Endothelial cell (in vitro differentiated cells): ENCODE measurements at regions not wholly inside any gene's neighbourhood (a gene's known extent, or its start where the extent isn't known, plus 50 kb on each side); places are given as distances from the start of the nearest gene placed in this dataset.

ENCODE experiments used
- DNase-seq: peaks from one replicate; pipeline ENCODE4 v3.0.0; 2021; ENCODE audit warnings: low spot score
- H3K27ac Mint-ChIP-seq: one replicate; pipeline ENCODE4 v1.8.0; 2021; ENCODE audit warnings: mixed read lengths, inconsistent platforms; ENCODE audit not compliant: unreplicated experiment
- H3K27me3 Mint-ChIP-seq: one replicate; pipeline ENCODE4 v1.8.0; 2021; ENCODE audit warnings: mild to moderate bottlenecking, moderate library complexity, mixed read lengths, inconsistent platforms; ENCODE audit not compliant: unreplicated experiment
- H3K36me3 Mint-ChIP-seq: one replicate; pipeline ENCODE4 v1.8.0; 2021; ENCODE audit warnings: mild to moderate bottlenecking, low read depth, mixed read lengths, inconsistent platforms; ENCODE audit not compliant: unreplicated experiment
- H3K4me1 Mint-ChIP-seq: one replicate; pipeline ENCODE4 v1.8.0; 2021; ENCODE audit warnings: mild to moderate bottlenecking, mixed read lengths, inconsistent platforms; ENCODE audit not compliant: unreplicated experiment
- H3K4me3 Mint-ChIP-seq: one replicate; pipeline ENCODE4 v1.8.0; 2021; ENCODE audit warnings: mild to moderate bottlenecking, mixed read lengths, inconsistent platforms; ENCODE audit not compliant: unreplicated experiment
- H3K9me3 Mint-ChIP-seq: one replicate; pipeline ENCODE4 v1.8.0; 2021; ENCODE audit warnings: mixed read lengths, inconsistent platforms; ENCODE audit not compliant: unreplicated experiment
- CTCF ChIP-seq: fragments of 200-600 bp; sonication (generic); IDR thresholded peaks from one replicate; pipeline ENCODE4 v1.5.0; 2021; ENCODE audit warnings: antibody characterized with exemption; ENCODE audit not compliant: unreplicated experiment

GRCh38 chr6:21713481-21713880 lies 119.9 kb downstream of the SOX4 start:
- DNase-seq, result no peak

GRCh38 chr6:21715180-21715579 lies 121.6 kb downstream of the SOX4 start:
- TF ChIP-seq CTCF, result no peak
- Mint-ChIP-seq H3K27me3 (peaks cover 3% of the 10 kb centered on the region), H3K4me1 (peaks cover 30% of the 10 kb centered on the region), H3K9me3 (no peaks in the 10 kb centered on the region), H3K36me3 (peaks cover 11% of the 10 kb centered on the region), H3K4me3 (no peak overlapping the region), H3K27ac (no peak overlapping the region)
- DNase-seq, result no peak

More at GRCh38 chr6:21713481-21713880, 119.9 kb downstream of the SOX4 start:
- peaks cover 2% of the 10 kb centered on the region for H3K27me3 Mint-ChIP-seq
- H3K27ac Mint-ChIP-seq, result no peak overlapping the region
- TF ChIP-seq CTCF, result no peak
- H3K36me3 Mint-ChIP-seq, result peaks cover 7% of the 10 kb centered on the region
- no peak overlapping the region for H3K4me3 Mint-ChIP-seq
- no peaks in the 10 kb centered on the region for H3K9me3 Mint-ChIP-seq
- peaks cover 36% of the 10 kb centered on the region for H3K4me1 Mint-ChIP-seq

- H3K9me3 Mint-ChIP-seq, result no peaks in the 10 kb centered on the region
- H3K27me3 Mint-ChIP-seq, result peaks cover 5% of the 10 kb centered on the region
- TF ChIP-seq CTCF, result no peak
- no peak overlapping the region for H3K4me3 Mint-ChIP-seq
- no peak for DNase-seq
- no peak overlapping the region for H3K27ac Mint-ChIP-seq
- H3K4me1 Mint-ChIP-seq, result peaks cover 36% of the 10 kb centered on the region
- H3K36me3 Mint-ChIP-seq, result peaks cover 11% of the 10 kb centered on the region
These were observed 129.0 kb downstream of the SOX4 start for GRCh38 chr6:21722510-21722909.

- Mint-ChIP-seq H3K27me3 (peaks cover 3% of the 10 kb centered on the region), H3K9me3 (no peaks in the 10 kb centered on the region), H3K4me1 (peaks cover 46% of the 10 kb centered on the region), H3K4me3 (no peak overlapping the region), H3K36me3 (peaks cover 3% of the 10 kb centered on the region), H3K27ac (no peak overlapping the region)
- DNase-seq, result no peak
- TF ChIP-seq CTCF, result no peak
These were observed 133.1 kb downstream of the SOX4 start for GRCh38 chr6:21726676-21727075.

GRCh38 chr6:21728141-21728540 lies 134.6 kb downstream of the SOX4 start:
- H3K36me3 Mint-ChIP-seq, result peaks cover 3% of the 10 kb centered on the region
- H3K4me1 Mint-ChIP-seq, result peaks cover 41% of the 10 kb centered on the region
- no peak for DNase-seq
- H3K27me3 Mint-ChIP-seq, result peaks cover 1% of the 10 kb centered on the region
- H3K4me3 Mint-ChIP-seq, result no peak overlapping the region
- TF ChIP-seq CTCF, result no peak
- H3K27ac Mint-ChIP-seq, result no peak overlapping the region
- no peaks in the 10 kb centered on the region for H3K9me3 Mint-ChIP-seq
